GM21447 (cell line): ENCODE measurements at regions not wholly inside any gene's neighbourhood (a gene's known extent, or its start where the extent isn't known, plus 50 kb on each side); places are given as distances from the start of the nearest gene placed in this dataset.

ENCODE experiments used
- ATAC-seq: cut with Tn5 transposase; IDR thresholded peaks from one replicate; pipeline ENCODE4 v1.9.1; 2021; ENCODE audit not compliant: unreplicated experiment

DNA sequence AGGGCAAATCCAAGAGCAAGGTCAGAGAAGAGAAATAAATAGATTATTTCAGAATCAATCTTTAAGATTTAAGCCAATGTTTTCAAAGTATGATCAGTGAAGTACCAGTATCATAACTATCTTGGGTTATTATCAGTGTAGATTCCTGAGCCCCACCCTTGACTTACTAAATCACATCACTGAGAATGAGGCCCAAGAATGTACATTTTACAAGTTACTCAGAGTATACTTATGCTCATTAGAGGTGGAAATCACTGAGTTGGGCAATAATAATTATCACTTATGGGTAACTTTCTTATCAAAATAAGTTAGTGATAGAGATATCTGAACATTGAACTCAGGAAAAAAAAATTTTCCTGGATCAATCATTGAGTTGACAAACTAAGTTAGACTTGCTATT is 121.6 kb upstream of the NOCT start:
- no peak for ATAC-seq

DNA sequence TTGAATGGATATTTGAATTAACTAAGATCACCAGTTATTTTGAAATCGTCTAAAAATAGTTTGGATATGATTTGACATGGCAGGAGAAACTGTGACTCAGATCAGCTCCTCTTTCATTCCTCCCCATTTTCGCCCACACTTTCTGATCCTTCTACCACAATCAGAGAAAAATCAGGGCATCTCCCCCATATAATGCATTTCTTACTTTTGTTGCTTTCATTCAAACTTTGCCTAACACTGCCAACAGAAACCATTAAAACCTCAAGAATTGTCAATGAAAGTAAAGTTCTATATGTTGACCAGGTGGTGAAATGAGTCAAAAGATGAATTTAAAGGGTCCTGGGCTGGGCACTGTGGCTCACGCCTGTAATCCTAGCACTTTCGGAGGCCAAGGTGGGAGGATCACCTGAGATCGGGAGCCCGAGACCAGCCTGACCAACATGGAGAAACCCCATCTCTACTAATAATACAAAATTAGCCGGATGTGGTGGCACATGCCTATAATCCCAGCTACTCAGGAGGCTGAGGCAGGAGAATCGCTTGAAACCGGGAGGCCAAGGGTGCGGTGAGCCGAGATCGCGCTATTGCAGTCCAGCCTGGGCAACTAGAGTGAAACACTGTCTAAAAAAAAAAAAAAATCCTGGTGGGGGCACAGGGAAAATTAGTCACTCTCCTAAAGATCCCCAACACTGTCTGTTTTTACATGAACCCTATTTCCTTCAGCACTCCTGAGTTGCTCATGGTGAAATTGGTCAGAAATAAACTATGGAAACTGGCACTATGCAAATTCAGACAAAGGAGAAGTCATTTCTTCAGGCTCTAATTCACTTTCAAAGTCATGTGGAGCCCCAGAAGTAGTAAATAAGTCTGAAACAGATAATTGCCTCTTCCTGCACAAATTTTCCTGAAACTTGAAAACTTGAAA is 122.8 kb upstream of the NOCT start:
- no peak for ATAC-seq

GRCh38 chr4:138891631-138892031 is 124.0 kb upstream of the NOCT start:
- ATAC-seq = no peak

- no peak for ATAC-seq
Measured at GRCh38 chr4:138890891-138891570, 124.5 kb upstream of the NOCT start.

GRCh38 chr4:138889216-138889615 is 126.4 kb upstream of the NOCT start:
- ATAC-seq = no peak

DNA sequence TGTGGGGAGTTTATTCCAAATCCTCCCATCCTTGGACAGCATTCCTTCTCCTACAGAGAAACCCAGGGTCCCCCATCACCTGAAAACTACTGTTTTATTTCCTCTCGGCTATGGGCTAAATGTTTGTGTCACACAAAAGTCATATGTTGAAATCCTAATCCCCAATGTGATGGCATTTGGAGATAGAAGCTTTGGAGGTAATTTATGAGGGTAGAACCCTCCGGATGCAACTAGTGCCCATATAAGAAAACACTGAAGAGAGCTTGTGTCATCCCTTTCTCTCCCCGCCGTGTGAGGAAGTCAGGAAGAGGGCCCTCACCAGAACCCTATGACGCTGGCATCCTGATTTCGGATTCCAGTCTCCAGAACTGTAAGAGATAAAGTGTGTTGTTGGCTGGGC is 127.8 kb upstream of the NOCT start:
- no peak for ATAC-seq

DNA sequence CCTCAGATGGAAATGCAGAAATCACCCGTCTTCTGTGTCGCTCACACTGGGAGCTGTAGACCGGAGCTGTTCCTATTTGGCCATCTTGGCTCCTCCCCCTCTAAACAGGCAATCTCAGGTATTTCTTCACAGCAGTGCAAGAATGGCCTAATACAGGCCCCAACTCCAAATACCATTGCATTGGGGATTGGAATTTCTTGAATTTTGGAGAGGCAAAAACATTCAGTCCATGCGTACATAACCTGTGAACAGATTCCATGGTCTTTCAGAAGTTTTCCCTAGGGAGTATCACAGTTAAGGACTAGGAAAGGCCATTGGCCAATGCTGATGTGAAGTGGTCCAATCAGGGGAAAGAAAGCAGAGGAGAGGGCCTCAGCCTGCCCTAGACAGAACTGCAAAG is 128.2 kb upstream of the NOCT start:
- ATAC-seq = no peak

DNA sequence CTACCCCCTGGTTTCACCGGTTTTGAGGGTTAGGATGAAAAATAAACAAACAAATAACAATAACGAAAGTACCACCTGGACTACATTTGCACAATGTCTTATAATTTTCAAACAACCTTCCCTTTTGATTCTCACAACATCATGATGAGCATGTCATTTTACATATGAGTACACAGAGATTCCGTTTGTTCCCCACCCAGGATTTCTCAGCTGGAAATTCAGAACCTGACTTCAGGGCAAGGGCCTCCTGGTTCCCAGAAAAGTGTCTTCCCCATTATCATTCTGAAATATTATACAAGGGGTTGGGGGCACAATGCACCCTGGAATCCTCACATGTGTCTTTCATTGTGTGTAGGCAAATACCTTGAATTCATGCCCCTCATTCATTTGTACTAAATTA is 135.8 kb upstream of the NOCT start:
- no peak for ATAC-seq

DNA sequence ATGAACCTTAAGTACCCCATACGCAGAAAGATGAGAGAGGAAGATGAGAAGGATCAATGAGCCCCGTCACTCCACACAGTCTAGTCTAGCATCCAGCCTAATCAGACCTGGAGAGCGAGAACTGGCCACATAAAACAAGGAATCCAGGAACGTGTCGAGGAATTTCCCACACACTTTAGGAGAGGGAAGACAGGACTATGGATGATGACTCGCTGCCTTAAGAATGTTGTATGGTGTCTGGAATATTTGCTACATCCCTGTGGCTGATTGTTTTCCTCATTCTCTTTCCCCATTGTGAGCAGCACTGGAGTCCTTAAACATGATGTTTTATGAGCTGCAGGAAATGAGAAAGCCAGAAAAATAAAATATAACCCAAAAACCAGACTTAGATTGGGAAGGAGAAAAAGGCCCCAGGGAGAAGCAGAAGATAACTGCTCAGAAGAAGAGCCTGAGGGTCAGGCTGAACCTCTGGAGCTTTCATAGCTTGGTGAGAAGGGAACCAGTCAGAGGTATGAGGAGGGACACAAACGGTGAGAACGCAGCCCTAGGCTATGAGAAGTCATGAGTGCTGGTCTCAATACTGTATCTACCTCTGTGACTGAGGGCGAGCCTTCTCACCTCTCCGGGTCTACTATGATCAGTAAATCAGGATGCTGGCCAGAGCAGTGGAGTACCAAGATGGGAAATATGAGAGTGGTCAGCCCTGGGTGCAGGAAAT is 139.5 kb upstream of the NOCT start:
- no peak for ATAC-seq

GRCh38 chr4:138871555-138871875 is 144.1 kb upstream of the NOCT start:
- ATAC-seq = no peak

- peak; percentile 88 for ATAC-seq
Measured at GRCh38 chr4:138870737-138871554, 144.6 kb upstream of the NOCT start.

DNA sequence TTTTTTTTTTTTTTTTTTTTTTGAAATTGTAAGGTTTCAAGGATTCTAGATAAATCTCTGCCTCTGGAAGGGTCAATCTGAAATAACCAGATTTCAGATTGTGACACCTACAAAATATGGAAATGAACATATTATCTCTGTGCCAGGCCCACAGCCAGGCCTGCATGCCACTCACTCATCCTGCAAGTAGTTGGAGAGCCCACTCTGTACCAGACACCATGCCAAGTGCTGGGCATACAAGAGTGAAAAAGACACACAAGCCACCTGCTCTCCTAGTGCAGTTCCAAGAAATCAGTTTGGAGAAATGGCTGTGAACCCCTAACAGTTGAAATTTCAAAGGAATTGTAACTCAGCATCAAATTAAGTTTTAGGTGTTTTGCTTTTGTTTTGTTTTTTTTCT is 145.9 kb upstream of the NOCT start:
- no peak for ATAC-seq

GRCh38 chr4:138869165-138869564 is 146.4 kb upstream of the NOCT start:
- ATAC-seq = no peak

GRCh38 chr4:138868562-138868961 is 147.0 kb upstream of the NOCT start:
- no peak for ATAC-seq

DNA sequence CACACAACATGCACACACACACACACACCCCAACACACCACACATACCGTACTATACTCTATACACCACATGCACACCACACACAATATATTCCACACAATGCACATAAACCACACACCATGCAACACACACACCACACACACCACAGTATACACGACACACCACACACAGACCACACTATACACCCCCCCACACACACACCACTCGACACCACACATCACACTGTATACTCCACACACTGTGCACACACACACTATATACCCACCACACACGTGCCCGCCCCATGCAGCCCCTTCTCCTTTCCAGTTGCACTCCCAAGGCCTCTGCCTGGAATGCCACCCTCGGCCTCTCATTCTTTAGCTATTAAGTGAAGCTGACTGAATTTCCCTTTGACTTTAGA is 148.2 kb upstream of the NOCT start:
- ATAC-seq = no peak

DNA sequence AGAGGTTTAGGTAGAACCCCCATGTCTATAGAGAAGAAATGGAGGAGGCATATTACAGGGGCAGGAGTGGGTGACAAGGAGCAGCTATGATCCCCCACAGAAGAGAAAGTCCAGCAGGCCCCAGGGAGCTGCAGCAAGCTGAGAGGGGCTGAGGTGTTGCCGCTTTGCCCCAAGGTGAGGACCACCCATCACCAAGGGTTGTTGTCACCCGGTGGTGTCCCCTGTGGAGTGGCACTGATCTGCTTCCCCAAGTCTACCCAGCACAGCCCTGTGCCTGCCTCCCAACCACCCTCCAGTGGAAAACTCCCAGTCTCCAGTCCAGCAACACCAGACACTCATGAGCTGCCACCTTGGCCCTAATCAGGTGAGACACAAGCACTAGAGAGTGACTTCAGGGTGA is 149.3 kb upstream of the NOCT start:
- ATAC-seq = no peak

- no peak for ATAC-seq
Measured at GRCh38 chr4:138865765-138866164, 149.8 kb upstream of the NOCT start.

GRCh38 chr4:138864961-138865720 is 150.4 kb upstream of the NOCT start:
- no peak for ATAC-seq

DNA sequence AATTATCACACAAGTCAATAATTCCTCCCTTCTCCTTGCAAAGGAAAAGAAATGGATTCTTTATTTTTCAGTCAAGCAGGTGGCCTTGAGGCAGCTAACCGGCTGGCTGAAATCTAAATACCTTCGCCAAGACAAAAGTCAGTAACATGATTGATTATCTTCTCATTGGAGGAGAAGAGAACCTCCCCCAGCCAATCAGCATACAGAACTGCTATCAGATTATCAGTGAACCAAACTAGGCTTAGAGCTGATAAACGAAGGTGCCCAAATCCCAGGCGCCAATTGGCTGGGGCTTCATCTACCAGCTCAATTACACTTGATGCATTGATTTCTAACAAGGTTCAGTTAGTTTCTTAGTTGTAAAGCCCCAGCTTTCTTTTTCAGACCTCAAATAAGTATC is 152.4 kb upstream of the NOCT start:
- ATAC-seq = no peak

- ATAC-seq = no peak
Measured at GRCh38 chr4:138861135-138861534, 154.4 kb upstream of the NOCT start.
